GM12874 (cell line): ENCODE measurements at regions not wholly inside any gene's neighbourhood (a gene's known extent, or its start where the extent isn't known, plus 50 kb on each side); places are given as distances from the start of the nearest gene placed in this dataset.

Source experiments
- CTCF ChIP-seq: IDR thresholded peaks from 2 replicates; pipeline ENCODE4 v1.5.1; 2011; ENCODE audit warnings: low read depth, mild to moderate bottlenecking, control low read depth, low read length, moderate library complexity; ENCODE audit not compliant: insufficient read depth

DNA sequence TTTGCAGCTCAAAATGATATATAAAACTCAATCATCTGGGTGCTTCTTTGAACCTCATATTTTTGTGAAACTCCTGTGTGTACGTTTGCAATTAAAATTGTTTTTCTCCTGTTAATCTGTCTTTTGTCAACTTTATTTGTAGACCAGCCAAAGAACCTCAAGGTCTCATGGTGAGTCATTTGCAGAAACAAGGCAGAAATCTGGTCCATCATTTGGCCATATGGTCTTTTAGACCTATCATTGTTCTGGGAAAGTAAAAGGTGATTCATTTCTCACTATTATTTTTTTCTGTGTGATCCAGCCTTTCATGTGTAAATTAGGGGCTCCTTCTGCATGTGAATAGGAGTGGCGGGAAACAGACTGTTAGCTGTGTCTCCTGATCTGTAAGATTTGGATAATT is 399.1 kb upstream of the DDI1 start:
- TF ChIP-seq CTCF: no peak

- no peak for TF ChIP-seq CTCF
Measured at GRCh38 chr11:103637831-103638230, 398.6 kb upstream of the DDI1 start.

DNA sequence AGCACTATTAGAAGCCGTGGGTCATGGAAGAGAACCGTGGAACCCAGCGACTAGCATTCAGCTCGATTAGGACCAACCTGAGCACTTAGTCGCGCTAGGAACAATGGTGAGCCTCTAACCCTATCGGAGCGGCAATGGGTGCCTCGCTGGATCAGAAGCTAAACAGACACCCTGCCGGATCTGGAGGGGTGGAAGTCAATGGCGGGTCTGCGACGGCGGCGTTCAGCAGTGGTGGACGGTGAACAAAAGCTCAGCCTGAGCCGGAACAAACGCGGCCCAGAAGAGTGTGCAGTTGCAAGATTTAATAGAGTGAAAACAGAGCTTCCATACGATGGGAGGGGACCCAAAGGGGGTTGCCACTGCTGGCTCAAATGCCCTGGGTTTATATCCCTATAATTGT is 391.8 kb upstream of the DDI1 start:
- TF ChIP-seq CTCF: no peak

- no peak for TF ChIP-seq CTCF
Measured at GRCh38 chr11:103648054-103648453, 388.4 kb upstream of the DDI1 start.

DNA sequence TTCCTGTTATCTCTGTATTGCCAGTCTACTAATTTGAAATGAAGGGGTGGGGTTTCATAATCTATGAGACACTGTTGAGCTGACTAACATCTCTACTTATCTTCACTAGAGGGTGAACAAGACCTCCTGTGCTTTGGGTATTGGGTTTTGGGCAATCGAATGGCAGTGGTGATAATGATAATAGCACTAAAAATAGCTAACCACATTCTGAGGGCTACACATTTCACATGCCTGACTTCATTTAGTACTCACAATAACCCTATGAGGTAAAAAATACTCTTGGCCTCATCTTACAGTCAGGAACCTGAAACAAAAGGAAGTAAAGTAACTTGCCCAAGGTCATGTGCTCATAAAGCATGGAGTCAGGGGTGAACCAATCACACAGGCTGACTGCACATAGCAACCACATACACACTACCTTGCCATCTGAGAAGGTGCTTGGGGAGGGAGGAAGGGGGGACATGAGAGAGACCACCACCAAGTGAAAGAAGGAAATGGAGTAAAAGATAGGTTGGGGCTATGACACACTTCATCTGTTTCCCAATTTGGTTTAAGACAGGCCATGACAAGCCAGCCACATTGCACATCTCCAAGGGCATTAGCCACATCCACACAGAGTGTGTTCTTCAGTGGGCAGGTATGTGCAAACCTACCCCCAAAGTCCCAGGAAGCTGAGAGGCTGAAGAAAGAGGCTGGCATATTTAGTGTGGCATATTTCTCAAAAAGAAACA is 387.6 kb upstream of the DDI1 start:
- TF ChIP-seq CTCF: no peak

DNA sequence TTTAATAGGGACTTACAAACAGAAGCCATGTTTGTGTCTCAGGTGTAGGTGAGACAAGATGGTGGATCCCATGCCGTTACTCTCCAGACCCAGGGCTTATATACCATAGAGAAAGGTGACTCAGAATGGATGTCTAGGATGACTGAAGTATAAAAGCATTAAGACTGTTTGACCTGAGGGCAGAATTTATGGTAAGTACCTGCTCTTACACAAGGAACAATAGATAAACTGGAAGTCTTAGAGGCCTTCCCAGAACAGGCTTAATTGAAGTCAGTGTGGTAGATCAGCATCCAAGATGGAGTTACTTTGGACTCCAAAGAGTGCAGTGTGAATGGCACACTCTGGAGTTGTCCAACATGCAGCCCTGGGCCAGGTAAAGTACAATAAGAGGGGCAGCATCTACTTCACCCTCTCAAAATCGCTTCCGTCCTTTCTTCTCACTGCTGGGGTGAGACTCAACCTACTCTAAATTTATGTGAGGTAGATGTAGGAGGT is 387.0 kb upstream of the DDI1 start:
- no peak for TF ChIP-seq CTCF

- TF ChIP-seq CTCF: no peak
Measured at GRCh38 chr11:103650330-103650729, 386.1 kb upstream of the DDI1 start.
